ENCODE measurements at regions not wholly inside any gene's neighbourhood (a gene's known extent, or its start where the extent isn't known, plus 50 kb on each side); places are given as distances from the start of the nearest gene placed in this dataset.

DNA sequence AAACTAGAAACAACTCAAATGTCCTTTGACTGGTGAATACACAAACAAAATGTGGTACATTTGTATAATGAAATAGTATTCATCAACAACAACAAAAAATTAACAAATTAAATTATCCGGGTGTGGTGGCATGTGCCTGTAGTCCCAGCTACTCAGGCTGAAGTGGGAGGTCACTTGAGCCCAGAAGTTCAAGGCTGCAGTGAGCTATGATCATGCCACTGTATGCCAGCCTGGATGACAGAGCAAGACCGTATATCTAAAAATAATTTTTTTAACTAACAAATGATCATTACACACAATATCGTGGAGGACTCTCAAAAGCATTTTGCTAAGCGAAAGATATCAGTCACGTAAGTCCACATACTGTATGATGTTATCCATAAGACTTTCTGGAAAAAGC, 71.6 kb upstream of the SORBS2 start:
- no peak overlapping the region for H3K27ac Mint-ChIP-seq
- DNase-seq (no peak), ATAC-seq (no peak)
- peaks cover 11% of the 10 kb centered on the region for H3K27me3 Mint-ChIP-seq
- no peak overlapping the region for H3K4me3 Mint-ChIP-seq
- H3K9me3 Mint-ChIP-seq (ENCODE audit: low read depth): no peaks in the 10 kb centered on the region
- no peaks in the 10 kb centered on the region for H3K4me1 Mint-ChIP-seq
- H3K36me3 Mint-ChIP-seq: no peaks in the 10 kb centered on the region
- CTCF ChIA-PET: no interaction called here

DNA sequence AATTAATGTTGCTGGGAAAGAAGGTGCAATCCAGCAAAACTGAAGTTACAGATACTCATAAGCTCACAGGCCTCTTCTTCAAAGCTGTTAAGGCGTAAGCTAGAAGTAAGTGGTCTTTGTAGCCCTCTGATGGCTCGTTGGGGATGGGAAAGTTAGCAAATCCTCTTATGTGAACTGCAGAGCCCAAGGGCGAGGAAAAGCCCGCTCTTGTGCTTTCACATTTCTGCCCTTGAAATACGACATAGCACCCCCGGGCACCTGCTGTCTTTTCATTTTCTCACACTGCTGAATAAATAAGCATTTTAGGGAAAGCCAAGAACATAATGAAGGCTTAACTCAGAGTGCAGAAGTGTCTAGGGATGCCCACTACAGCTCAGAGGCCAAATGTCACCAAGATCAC, 73.1 kb upstream of the SORBS2 start:
- ATAC-seq (no peak), DNase-seq (no peak)
- H3K27ac Mint-ChIP-seq: no peak overlapping the region
- no peak overlapping the region for H3K4me3 Mint-ChIP-seq
- H3K9me3 Mint-ChIP-seq (ENCODE audit: low read depth): no peaks in the 10 kb centered on the region
- H3K36me3 Mint-ChIP-seq: no peaks in the 10 kb centered on the region
- H3K27me3 Mint-ChIP-seq: peaks cover 11% of the 10 kb centered on the region
- H3K4me1 Mint-ChIP-seq: no peaks in the 10 kb centered on the region
- CTCF ChIA-PET: no interaction called here

DNA sequence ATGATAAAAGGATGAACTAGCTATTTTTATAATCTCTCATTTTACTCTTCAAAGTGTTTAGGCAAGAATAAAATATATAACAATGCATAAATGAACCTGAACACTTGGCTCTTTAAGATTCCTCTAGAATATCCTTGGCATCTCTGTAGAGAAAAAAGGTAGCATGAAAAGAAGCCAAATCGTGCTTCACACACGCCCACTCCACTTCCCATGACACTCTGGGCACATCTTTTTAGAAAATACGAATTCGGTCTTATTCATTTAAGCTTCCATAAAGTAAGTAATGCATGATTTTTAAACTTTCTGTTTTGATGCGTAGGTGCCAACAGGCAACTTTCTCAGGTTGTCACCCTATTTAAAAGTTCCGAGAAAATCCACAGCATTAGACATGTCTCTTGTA, 73.6 kb upstream of the SORBS2 start:
- no peak for ATAC-seq
- Mint-ChIP-seq H3K9me3 (ENCODE audit: low read depth) (no peaks in the 10 kb centered on the region), H3K27ac (no peak overlapping the region), H3K4me1 (no peaks in the 10 kb centered on the region), H3K4me3 (no peak overlapping the region), H3K36me3 (no peaks in the 10 kb centered on the region), H3K27me3 (peaks cover 11% of the 10 kb centered on the region)
- CTCF ChIA-PET: no interaction called here
- DNase-seq: no peak

DNA sequence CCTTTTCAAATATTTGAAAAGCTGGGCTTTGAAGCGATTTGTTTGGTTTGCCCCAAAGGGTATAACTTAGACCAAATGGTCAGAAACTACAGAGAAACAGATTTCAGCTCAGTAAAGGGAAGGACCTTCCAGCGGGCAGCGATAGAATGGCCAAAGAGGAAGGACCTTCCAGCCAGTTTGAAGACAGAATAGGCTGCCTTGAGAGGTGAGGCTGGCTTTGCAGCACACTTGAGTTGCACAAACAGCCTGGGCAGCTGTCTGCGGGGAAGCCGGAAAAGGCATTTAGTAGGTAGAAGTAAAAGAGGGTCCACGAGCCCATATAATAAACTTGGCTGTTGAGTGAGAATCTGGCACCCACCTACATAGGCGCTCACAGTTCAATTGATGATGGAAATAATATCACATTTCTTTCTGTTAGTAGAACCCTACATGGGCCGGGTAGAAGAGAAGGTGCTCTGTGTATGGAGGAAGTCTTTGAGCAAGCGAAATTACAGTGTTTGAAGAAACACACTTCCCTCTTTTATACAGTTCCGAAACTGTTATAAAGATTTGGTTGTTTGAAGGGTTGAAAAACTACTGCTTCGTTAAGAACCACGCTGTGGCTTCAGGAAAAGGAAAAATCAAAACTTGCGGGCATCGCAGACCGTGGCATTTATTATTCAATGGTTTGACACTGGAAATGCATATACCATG, 75.0 kb upstream of the SORBS2 start:
- no peak overlapping the region for H3K4me3 Mint-ChIP-seq
- no peak for ATAC-seq

DNA sequence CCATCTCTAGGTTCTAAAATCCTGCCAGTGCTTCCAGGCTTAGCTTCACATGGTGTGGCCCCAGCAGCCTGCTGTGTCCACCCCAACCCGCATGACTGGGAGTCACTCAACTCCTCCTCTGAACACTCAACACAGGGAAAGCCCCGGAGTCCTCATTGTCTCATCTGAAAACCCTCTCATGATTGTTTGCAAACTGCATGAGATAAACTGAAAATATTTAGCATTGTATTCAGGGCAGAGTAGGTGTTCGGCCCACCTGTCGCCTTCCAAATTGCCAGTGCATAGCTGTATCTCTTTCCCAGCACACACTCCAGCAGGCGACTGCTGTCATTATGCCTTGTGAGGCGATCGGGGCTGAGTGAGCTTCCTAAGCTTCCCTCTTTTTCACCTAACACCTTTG, 76.7 kb upstream of the SORBS2 start:
- H3K4me1 Mint-ChIP-seq: no peaks in the 10 kb centered on the region
- CTCF ChIA-PET: no interaction called here
- no peak overlapping the region for H3K27ac Mint-ChIP-seq
- H3K9me3 Mint-ChIP-seq (ENCODE audit: low read depth): no peaks in the 10 kb centered on the region
- H3K4me3 Mint-ChIP-seq: no peak overlapping the region
- DNase-seq: no peak
- H3K27me3 Mint-ChIP-seq: peaks cover 11% of the 10 kb centered on the region
- ATAC-seq: no peak
- no peaks in the 10 kb centered on the region for H3K36me3 Mint-ChIP-seq

More for the DNA sequence above, 75.0 kb upstream of the SORBS2 start:
- Mint-ChIP-seq H3K36me3 (no peaks in the 10 kb centered on the region), H3K27me3 (peaks cover 11% of the 10 kb centered on the region), H3K27ac (no peak overlapping the region), H3K4me1 (no peaks in the 10 kb centered on the region), H3K9me3 (ENCODE audit: low read depth) (no peaks in the 10 kb centered on the region)
- no peak for DNase-seq
- CTCF ChIA-PET: no interaction called here

DNA sequence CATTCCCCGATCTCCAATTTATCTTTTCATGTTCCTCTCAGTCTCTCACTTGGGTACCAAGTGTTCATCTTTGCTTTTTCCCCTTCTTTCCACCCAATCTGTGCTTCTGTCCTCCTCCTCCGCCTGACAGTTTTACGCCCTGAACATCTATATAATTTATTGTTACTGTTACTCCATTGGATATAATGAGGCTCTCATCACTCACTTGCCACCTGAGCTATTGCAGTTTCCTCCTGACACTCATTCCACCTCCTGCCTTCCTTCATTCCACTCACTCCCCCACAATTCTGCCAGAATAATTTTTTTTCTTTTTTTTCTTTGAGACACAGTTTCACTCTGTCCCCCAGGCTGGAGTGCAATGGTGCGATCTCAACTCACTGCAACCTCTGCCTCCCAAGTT, 77.6 kb upstream of the SORBS2 start:
- peaks cover 11% of the 10 kb centered on the region for H3K27me3 Mint-ChIP-seq
- ATAC-seq: no peak
- no peaks in the 10 kb centered on the region for H3K9me3 Mint-ChIP-seq (ENCODE audit: low read depth)
- H3K4me1 Mint-ChIP-seq: no peaks in the 10 kb centered on the region
- no peaks in the 10 kb centered on the region for H3K36me3 Mint-ChIP-seq
- H3K27ac Mint-ChIP-seq: no peak overlapping the region
- H3K4me3 Mint-ChIP-seq: no peak overlapping the region
- CTCF ChIA-PET: no interaction called here
- no peak for DNase-seq

DNA sequence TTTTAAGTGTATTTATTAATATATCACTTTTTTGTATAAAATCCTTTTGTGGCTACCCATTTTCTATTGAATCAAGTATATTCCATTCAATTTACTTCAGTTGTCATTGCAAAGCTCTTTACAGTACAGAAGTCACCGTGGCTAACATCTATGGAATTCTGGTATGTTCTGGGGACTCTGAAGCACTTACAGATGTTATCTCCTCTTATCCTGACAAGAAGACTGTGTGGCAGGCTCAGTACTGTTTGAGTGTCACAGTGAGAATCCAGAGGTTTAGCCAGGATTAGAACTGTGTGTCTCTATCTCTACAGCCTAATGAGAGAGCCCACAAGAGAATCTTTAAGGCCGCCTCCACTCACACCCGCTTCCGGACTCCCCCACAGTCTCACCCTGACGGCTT, 78.2 kb upstream of the SORBS2 start:
- CTCF ChIA-PET: no interaction called here
- H3K4me3 Mint-ChIP-seq: no peak overlapping the region
- ATAC-seq: no peak

DNA sequence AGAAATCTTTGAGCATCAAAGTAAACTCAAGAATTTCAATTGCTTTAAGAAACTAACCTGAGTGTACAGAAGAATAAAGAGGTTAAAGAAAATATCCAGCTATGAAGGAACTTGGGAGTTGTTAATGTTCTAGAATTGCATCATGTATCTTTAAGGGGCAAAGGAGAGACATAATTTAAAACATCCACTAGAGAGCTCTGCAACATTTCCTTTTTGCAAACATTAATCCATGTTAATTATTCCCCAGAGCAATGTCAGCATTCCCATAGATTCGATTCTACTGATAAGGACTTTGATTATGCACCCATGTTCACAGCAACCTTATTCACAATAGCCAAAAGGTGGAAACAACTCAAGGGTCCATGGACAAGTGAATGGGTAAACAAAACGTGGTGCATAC, 80.2 kb upstream of the SORBS2 start:
- DNase-seq (no peak), ATAC-seq (no peak)
- no peaks in the 10 kb centered on the region for H3K36me3 Mint-ChIP-seq
- CTCF ChIA-PET: no interaction called here
- H3K4me1 Mint-ChIP-seq: peaks cover 2% of the 10 kb centered on the region
- no peak overlapping the region for H3K27ac Mint-ChIP-seq
- no peaks in the 10 kb centered on the region for H3K9me3 Mint-ChIP-seq (ENCODE audit: low read depth)
- H3K4me3 Mint-ChIP-seq: no peak overlapping the region
- peaks cover 4% of the 10 kb centered on the region for H3K27me3 Mint-ChIP-seq

More for the DNA sequence above, 78.2 kb upstream of the SORBS2 start:
- DNase-seq: no peak
- no peak overlapping the region for H3K27ac Mint-ChIP-seq
- H3K4me1 Mint-ChIP-seq: no peaks in the 10 kb centered on the region
- H3K36me3 Mint-ChIP-seq: no peaks in the 10 kb centered on the region
- H3K9me3 Mint-ChIP-seq (ENCODE audit: low read depth): no peaks in the 10 kb centered on the region
- H3K27me3 Mint-ChIP-seq: peaks cover 11% of the 10 kb centered on the region

DNA sequence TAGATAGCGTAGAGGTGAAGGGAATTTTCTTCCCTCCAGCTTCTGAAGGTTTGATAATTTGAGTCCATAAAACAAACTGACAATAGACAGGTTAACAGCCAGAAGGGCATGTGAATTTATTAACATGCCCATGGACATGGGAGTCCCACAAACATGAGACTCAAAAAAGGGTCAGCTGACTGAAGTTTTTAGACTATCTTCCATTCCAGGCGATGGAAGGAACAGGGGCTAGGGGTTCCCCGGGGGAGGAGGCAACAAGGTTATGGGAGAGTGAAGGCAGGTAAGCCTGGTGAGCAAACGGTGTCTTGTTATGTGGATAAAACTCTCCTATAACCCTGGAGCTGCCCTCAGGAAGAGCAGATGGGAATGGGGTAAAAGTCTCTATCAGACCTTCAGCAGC, 81.5 kb upstream of the SORBS2 start:
- no peak overlapping the region for H3K27ac Mint-ChIP-seq
- DNase-seq (no peak), ATAC-seq (no peak)
- H3K27me3 Mint-ChIP-seq: no peaks in the 10 kb centered on the region
- H3K4me3 Mint-ChIP-seq: no peak overlapping the region
- CTCF ChIA-PET: no interaction called here
- H3K4me1 Mint-ChIP-seq: peaks cover 2% of the 10 kb centered on the region
- H3K36me3 Mint-ChIP-seq: no peaks in the 10 kb centered on the region
- H3K9me3 Mint-ChIP-seq (ENCODE audit: low read depth): no peaks in the 10 kb centered on the region

DNA sequence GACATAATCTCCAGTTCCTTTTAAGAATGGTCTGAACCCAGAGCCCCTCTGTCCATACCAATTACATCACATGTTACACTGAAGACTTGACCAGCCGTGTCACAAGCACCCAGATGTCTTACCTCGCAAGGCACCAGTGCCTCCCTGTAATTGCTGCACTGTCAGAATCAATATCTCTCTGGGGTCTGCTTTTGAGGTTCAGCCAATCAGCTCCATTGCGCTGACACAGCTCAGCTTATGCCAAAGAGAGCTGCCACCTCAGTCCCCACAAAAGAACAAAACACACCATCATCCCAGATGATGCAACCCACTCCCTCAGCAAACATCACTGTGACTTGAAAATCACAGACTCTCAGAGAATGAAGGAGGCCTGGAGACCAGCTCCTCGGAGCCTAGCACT, 82.5 kb upstream of the SORBS2 start:
- Mint-ChIP-seq H3K4me1 (peaks cover 2% of the 10 kb centered on the region), H3K9me3 (ENCODE audit: low read depth) (no peaks in the 10 kb centered on the region), H3K27me3 (no peaks in the 10 kb centered on the region), H3K36me3 (no peaks in the 10 kb centered on the region), H3K27ac (no peak overlapping the region), H3K4me3 (no peak overlapping the region)
- no peak for ATAC-seq
- DNase-seq: no peak
- CTCF ChIA-PET: no interaction called here

DNA sequence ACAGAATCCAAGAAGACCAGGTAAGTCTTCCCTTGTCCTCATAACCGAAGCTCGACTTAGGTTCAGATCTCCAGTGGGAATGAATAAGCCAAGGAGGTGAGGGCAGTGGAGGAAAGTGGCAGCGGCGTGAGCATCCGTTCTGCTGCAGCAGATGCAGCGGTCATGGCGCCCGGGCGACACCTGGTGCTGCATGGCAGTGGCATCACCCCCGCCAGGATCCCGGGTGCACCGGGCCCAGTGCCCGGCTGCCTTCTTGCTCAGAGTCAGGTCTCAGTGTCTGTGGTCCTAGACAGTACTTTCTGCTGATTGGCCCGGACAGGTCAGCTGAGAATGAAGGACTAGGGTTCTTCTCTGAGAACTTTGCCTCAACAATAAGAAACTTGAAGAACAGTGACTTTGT, 83.4 kb upstream of the SORBS2 start:
- ATAC-seq (no peak), DNase-seq (no peak)
- Mint-ChIP-seq H3K27me3 (no peaks in the 10 kb centered on the region), H3K27ac (no peak overlapping the region), H3K9me3 (ENCODE audit: low read depth) (no peaks in the 10 kb centered on the region), H3K36me3 (no peaks in the 10 kb centered on the region), H3K4me1 (peaks cover 2% of the 10 kb centered on the region), H3K4me3 (no peak overlapping the region)
- CTCF ChIA-PET: no interaction called here

DNA sequence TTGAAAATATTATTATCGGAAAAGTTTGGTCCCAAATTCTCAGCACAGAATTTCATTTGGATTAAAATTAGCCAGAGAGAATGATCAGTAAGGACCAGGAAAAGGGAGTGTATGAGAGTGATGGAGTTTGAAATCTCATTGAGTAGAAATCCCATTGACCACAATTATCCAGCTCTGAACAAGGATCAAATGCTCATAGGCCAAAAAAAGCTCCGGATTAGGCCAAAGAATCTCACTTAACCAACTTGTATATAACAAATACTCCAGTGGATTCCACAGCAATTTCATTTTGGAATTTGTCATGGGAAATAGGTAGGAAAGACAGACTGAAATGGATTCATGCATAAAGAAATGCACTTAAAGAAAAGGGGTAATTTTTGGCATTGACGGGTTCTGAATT, 83.9 kb upstream of the SORBS2 start:
- CTCF ChIA-PET: no interaction called here
- ATAC-seq (no peak), DNase-seq (no peak)
- Mint-ChIP-seq H3K4me1 (peaks cover 2% of the 10 kb centered on the region), H3K4me3 (no peak overlapping the region), H3K27me3 (no peaks in the 10 kb centered on the region), H3K9me3 (ENCODE audit: low read depth) (no peaks in the 10 kb centered on the region), H3K36me3 (no peaks in the 10 kb centered on the region), H3K27ac (no peak overlapping the region)

DNA sequence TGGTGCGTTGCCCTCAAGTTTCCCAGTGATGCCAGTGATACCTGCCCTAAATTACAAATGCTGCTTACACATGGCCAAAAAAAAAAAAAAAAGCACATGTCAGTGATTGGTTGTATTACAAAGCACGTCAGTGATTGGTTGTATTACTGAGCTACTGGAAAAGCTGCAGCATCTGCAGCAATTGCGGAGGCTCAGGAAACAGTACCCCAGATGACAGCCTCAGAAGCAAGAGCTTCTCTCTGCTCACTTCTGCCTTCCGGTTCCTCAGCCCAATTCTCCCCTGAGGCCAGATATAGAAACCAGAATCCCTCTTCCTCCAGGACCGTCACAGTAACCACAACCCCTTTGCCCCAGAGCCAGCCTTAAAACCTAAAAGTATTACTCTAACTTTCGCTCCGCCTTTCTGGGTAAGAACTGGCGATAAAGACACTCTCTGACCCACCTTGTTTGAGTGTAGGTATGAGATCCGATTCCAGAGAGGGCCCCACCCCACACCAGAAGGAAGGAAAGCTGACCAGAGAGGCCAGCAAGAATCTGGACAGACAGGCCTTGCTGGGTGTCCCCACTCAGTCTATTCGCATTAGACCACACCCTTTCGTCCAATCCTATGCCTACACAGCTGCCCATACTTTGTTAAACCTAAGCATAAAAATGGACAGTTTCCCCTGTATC, 85.0 kb upstream of the SORBS2 start:
- DNase-seq (no peak), ATAC-seq (no peak)
- H3K27ac Mint-ChIP-seq: no peak overlapping the region
- peaks cover 2% of the 10 kb centered on the region for H3K4me1 Mint-ChIP-seq
- H3K36me3 Mint-ChIP-seq: no peaks in the 10 kb centered on the region
- H3K9me3 Mint-ChIP-seq (ENCODE audit: low read depth): no peaks in the 10 kb centered on the region
- CTCF ChIA-PET: interaction anchor here (1.1 kb wide), 1 partner anchor 141 kb away, joined by 3 read pairs; no protein-coding TSS in a partner anchor
- H3K27me3 Mint-ChIP-seq: no peaks in the 10 kb centered on the region
- H3K4me3 Mint-ChIP-seq: no peak overlapping the region

DNA sequence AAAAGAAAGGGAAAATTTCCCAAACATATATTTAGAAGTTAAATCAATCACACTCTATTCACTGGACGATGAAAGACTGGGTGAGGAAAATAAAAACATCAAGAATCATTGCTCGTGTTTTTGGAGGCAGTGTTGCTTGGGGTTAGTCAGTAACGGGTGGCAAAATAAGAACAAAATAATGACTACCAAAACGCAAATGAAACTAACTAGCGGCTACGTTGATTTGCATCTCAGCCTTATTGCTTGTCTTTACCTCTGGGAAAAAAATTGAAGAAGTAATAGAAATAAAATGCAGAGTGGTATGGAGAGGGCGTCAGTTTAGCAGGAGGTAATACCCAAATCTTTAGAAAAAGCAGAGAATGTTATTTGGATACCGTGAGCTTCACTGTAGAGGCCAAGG, 86.4 kb upstream of the SORBS2 start:
- Mint-ChIP-seq H3K4me3 (no peak overlapping the region), H3K27ac (no peak overlapping the region), H3K36me3 (no peaks in the 10 kb centered on the region), H3K27me3 (no peaks in the 10 kb centered on the region), H3K9me3 (ENCODE audit: low read depth) (no peaks in the 10 kb centered on the region), H3K4me1 (peaks cover 2% of the 10 kb centered on the region)
- DNase-seq (no peak), ATAC-seq (no peak)
- CTCF ChIA-PET: no interaction called here
